NCI-H748 treated with DMSO at 0.1 percent for 48 hours (cell line): ENCODE measurements at regions not wholly inside any gene's neighbourhood (a gene's known extent, or its start where the extent isn't known, plus 50 kb on each side); places are given as distances from the start of the nearest gene placed in this dataset.

Experiments
- DNase-seq: peaks from one replicate; lab custom pipeline; 2025; lab: John Stamatoyannopoulos, UW

- DNase-seq, result no peak
These were observed 167.9 kb downstream of the KLF12 start for GRCh38 chr13:73966331-73966730.

- DNase-seq, result no peak
These were observed 171.9 kb downstream of the KLF12 start for GRCh38 chr13:73962284-73962683.

GRCh38 chr13:73961181-73961580, 173.0 kb downstream of the KLF12 start:
- no peak for DNase-seq

GRCh38 chr13:73960474-73960873, 173.7 kb downstream of the KLF12 start:
- no peak for DNase-seq

GRCh38 chr13:73958657-73959397, 175.4 kb downstream of the KLF12 start:
- DNase-seq, result no peak

- no peak for DNase-seq
These were observed 176.3 kb downstream of the KLF12 start for GRCh38 chr13:73957889-73958288.

GRCh38 chr13:73956795-73957408, 177.3 kb downstream of the KLF12 start:
- DNase-seq, result no peak

- DNase-seq, result no peak
These were observed 178.2 kb downstream of the KLF12 start for GRCh38 chr13:73955977-73956500.

- no peak for DNase-seq
These were observed 179.4 kb downstream of the KLF12 start for GRCh38 chr13:73954808-73955207.

GRCh38 chr13:73952648-73953047, 181.6 kb downstream of the KLF12 start:
- no peak for DNase-seq

GRCh38 chr13:73948848-73949529, 185.2 kb downstream of the KLF12 start:
- DNase-seq, result no peak

GRCh38 chr13:73945871-73946270, 188.3 kb downstream of the KLF12 start:
- no peak for DNase-seq

GRCh38 chr13:73945382-73945781, 188.8 kb downstream of the KLF12 start:
- no peak for DNase-seq

- DNase-seq, result no peak
These were observed 190.3 kb downstream of the KLF12 start for GRCh38 chr13:73943965-73944233.

- DNase-seq, result no peak
These were observed 190.9 kb downstream of the KLF12 start for GRCh38 chr13:73943137-73943964.

- no peak for DNase-seq
These were observed 192.5 kb downstream of the KLF12 start for GRCh38 chr13:73941752-73942151.

- DNase-seq, result no peak
These were observed 194.1 kb downstream of the KLF12 start for GRCh38 chr13:73940098-73940497.

- DNase-seq, result no peak
These were observed 194.6 kb downstream of the KLF12 start for GRCh38 chr13:73939603-73940002.

- DNase-seq, result no peak
These were observed 195.2 kb downstream of the KLF12 start for GRCh38 chr13:73939071-73939380.

GRCh38 chr13:73938372-73939070, 195.7 kb downstream of the KLF12 start:
- DNase-seq, result no peak

- DNase-seq, result no peak
These were observed 196.8 kb downstream of the KLF12 start for GRCh38 chr13:73937441-73937840.

- no peak for DNase-seq
These were observed 198.2 kb downstream of the KLF12 start for GRCh38 chr13:73935991-73936390.
